AG04449 (cell line): ENCODE measurements at regions not wholly inside any gene's neighbourhood (a gene's known extent, or its start where the extent isn't known, plus 50 kb on each side); places are given as distances from the start of the nearest gene placed in this dataset.

Experiments
- CTCF ChIA-PET: fragments of 350-600 bp; formaldehyde crosslinking; extraction: SDS; loops from one replicate; lab custom pipeline; 2021; ENCODE audit warnings: antibody characterized with exemption; lab: Yijun Ruan, JAX
- POLR2A ChIA-PET: fragments of 400-600, 350-600 bp; formaldehyde crosslinking; extraction: SDS; loops from one replicate; lab custom pipeline; 2020; ENCODE audit warnings: antibody characterized with exemption, inconsistent platforms; lab: Yijun Ruan, JAX
- DNase-seq: peaks from one replicate; pipeline ENCODE4 v3.0.0-alpha.2; 2010; ENCODE audit warnings: low read depth, low spot score
- H3K4me3 ChIP-seq: 2 replicates; pipeline ENCODE4 v1.5.1; 2011; ENCODE audit warnings: low read depth, mild to moderate bottlenecking, control low read depth, low read length
- TF ChIP-seq, protein P1 (sequence below): IDR thresholded peaks from one replicate; pipeline ENCODE4 v1.5.1; 2011; ENCODE audit warnings: mild to moderate bottlenecking, moderate library complexity, low read length, control low read depth, inconsistent platforms; ENCODE audit not compliant: insufficient read depth; ENCODE audit errors: missing control alignments

DNA sequence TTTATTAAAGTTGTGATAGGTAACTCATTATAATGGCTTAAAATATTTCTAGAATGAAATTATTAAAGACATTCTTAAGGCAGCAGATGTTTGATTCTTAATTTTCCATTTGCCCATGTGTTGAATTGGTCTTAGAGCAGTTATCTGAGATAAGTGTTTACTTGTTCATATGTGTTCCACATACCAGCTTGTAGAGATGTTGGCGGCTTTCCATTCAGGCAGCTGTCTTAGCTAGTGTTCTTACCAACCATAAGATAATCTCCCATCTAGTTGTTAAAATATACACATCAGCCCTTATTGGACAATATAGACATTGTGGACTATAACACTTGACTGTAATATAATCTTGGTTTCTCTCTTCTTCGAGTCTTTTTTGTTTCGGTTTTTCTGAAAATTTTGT, 1372.9 kb upstream of the ADGRL2 start:
- H3K4me3 ChIP-seq = no peak overlapping the region
- no peak for DNase-seq
- POLR2A ChIA-PET = no interaction called here
- TF ChIP-seq, protein P1, sequence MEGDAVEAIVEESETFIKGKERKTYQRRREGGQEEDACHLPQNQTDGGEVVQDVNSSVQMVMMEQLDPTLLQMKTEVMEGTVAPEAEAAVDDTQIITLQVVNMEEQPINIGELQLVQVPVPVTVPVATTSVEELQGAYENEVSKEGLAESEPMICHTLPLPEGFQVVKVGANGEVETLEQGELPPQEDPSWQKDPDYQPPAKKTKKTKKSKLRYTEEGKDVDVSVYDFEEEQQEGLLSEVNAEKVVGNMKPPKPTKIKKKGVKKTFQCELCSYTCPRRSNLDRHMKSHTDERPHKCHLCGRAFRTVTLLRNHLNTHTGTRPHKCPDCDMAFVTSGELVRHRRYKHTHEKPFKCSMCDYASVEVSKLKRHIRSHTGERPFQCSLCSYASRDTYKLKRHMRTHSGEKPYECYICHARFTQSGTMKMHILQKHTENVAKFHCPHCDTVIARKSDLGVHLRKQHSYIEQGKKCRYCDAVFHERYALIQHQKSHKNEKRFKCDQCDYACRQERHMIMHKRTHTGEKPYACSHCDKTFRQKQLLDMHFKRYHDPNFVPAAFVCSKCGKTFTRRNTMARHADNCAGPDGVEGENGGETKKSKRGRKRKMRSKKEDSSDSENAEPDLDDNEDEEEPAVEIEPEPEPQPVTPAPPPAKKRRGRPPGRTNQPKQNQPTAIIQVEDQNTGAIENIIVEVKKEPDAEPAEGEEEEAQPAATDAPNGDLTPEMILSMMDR = no peak
- CTCF ChIA-PET = no interaction called here

GRCh38 chr1:80424249-80424648, 1376.5 kb upstream of the ADGRL2 start:
- ChIA-PET CTCF (no interaction called here), POLR2A (no interaction called here)
- TF ChIP-seq, protein P1 = no peak
- H3K4me3 ChIP-seq = no peak overlapping the region
- no peak for DNase-seq

DNA sequence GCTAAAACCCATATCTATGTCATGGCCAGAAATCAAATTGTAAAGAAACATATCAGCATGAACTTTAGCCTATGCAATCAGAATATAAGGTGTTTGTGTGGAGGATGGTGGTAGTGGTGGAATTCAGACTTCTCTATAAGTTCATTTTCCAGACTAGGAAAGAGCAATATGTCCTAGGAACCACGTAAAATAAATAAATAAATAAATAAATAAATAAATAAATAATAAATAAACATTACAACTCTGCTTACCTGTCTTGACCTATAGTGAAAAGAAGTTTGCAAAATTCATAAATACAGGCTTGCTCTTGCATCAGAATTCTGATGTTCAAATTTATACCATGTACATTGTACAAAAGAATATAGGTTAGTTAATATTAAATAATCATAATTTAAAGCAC, 1382.6 kb upstream of the ADGRL2 start:
- ChIA-PET POLR2A (no interaction called here), CTCF (no interaction called here)
- DNase-seq = no peak
- H3K4me3 ChIP-seq = no peak overlapping the region
- TF ChIP-seq, protein P1 = no peak

DNA sequence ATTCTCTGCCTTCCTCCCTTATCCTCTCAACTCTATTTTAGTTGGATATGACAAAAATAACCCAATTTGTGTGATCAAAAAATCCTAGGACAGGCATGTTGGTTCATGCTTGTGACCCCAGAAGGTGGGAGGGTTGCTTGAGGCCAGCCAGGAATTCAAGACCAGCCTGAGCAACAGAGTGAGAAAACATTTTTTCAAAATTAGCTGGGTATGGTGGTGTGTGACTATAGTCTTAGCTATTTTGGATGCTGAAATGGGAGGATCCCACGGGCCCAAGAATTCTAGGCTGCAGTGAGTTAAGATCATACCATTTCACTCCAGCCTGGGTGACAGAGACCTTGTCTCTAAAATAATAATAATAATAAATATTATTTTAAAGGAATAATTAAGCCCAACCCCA, 1383.1 kb upstream of the ADGRL2 start:
- TF ChIP-seq, protein P1 = no peak
- H3K4me3 ChIP-seq = no peak overlapping the region
- ChIA-PET POLR2A (no interaction called here), CTCF (no interaction called here)
- peak; percentile 23 for DNase-seq

GRCh38 chr1:80413969-80414368, 1386.8 kb upstream of the ADGRL2 start:
- no peak for DNase-seq
- ChIA-PET CTCF (no interaction called here), POLR2A (no interaction called here)
- H3K4me3 ChIP-seq = no peak overlapping the region
- TF ChIP-seq, protein P1 = no peak

- POLR2A ChIA-PET = no interaction called here
- DNase-seq = no peak
- H3K4me3 ChIP-seq = no peak overlapping the region
- TF ChIP-seq, protein P1 = no peak
- CTCF ChIA-PET = no interaction called here
Observed at GRCh38 chr1:80410233-80410632, 1390.5 kb upstream of the ADGRL2 start.
